GM21717 (cell line): ENCODE measurements at regions not wholly inside any gene's neighbourhood (a gene's known extent, or its start where the extent isn't known, plus 50 kb on each side); places are given as distances from the start of the nearest gene placed in this dataset.

Source experiments
- ATAC-seq: cut with Tn5 transposase; IDR thresholded peaks from one replicate; pipeline ENCODE4 v1.9.1; 2021; ENCODE audit warnings: mild to moderate bottlenecking, moderate library complexity; ENCODE audit not compliant: unreplicated experiment

GRCh38 chr5:18095061-18095460, 460.8 kb downstream of the TAF11L14 start:
- ATAC-seq = no peak

DNA sequence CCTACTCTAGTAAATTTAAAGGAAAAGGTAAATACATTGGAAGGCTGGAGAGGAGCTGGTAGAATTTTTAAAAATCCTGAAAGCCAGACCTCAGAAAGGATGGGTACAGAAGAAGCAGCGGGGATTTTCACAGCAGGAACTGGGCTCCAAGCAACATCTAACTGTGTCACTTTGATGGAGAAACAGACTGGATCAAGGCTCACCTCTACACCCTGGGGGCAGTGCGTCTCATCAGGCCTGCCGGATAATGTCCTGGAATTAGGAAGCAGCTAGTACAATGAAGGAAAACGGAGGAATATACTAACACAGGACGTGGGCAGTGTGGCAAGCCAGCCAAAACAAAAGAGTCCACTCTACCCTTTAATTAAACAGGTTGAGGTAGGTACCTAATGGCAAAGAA, 463.6 kb downstream of the TAF11L14 start:
- ATAC-seq = no peak

GRCh38 chr5:18098691-18099090, 464.4 kb downstream of the TAF11L14 start:
- no peak for ATAC-seq

GRCh38 chr5:18099261-18099660, 465.0 kb downstream of the TAF11L14 start:
- ATAC-seq = no peak

DNA sequence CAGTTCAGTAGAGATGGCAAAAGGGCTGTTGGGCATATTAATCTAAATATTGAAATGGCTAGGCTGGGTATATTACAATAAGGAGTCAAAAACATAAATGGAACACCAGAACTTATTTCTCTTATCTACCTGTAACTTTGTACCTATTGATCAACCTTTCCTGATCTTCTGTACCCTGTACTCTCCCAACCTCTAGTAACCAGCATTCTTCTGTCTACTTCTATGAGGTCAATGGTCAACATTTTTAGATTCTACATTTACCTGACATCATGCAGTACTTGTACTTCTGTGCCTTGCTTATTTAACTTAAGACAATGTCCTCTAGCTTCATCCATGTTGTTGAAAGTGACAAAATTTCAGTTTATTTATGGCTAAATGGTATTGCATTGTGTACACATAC, 467.3 kb downstream of the TAF11L14 start:
- ATAC-seq = no peak

DNA sequence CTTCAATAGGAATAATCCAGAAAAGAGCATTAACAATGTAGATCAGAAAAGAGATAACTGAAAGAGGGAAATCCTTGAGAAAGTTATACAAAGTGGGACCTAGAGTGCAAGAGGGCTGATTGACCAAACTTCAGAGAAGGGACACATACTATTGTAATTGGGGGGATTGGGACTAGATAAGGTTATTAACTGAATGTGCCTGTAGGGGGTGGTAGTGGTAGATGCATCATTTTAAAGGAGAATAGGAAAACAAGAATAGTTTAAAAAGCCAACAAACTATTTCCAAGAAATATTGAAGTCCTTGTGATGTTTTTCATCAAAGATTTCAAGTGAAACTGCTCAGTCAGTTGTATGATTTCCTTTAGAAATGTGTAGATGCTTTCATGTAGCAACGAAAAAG, 468.5 kb downstream of the TAF11L14 start:
- no peak for ATAC-seq

DNA sequence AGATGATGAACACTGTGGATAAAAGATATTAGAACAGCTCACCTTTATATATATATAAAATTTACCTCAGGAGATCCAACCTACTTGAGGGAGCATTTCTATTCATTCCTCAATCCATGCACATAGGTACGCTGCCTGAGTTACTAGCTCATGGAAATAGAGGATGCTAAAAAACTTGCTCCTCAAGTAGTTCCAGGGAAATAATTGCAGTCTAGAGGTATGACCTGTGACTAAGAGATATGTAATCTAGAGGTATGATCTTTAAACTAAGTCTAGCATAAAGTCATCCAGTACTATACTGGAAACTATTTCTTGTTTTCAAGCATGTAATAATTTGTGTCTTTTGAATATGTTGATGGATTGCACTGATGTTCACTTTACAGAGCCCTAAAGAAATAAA, 471.2 kb downstream of the TAF11L14 start:
- no peak for ATAC-seq

GRCh38 chr5:18111906-18112465, 477.7 kb downstream of the TAF11L14 start:
- ATAC-seq = no peak

DNA sequence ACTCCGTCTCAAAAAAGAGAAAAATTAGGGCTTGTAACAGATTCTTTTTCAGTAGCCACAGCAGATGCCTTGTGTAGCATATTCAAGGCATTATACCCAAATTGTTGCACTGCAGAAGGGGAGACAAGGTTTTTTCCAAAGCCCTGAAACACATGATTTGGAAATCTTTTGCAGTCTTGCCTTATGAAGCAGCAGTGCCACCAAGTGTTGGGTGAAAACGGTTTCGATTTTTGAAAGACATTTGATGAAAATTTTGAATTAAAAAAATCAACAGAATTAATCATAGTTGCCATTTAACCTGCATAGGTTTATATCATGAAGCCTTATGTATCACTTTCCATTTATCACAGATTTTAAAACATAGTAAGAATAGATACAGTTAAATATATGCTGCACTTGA, 479.5 kb downstream of the TAF11L14 start:
- no peak for ATAC-seq

DNA sequence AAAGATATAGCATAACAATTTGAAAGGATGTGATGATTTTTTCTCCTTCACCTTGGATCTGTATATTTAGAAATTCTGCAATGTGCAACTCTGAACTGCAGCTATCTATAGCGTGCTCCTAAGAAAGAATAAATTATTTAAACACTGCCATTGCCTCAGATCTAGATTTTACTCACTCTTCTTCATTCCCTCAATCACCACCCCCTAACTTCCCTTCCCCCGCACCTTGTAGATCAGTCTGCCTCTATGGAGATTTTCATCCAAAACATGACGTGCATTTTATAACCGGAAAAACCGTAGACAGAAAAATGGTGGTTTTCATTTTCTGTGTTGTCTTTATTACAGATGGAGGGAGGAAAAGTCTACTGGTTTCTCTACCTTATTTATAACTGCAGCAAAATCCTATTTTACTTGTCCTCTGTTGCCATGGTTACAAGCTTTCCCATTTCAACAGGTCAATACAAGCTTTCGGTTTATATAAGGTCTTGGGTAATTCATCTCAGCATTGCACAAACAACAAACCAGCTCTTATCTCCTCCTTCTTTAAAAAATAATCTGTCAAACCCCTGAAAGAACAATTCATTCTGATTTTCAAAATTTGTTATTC, 480.0 kb downstream of the TAF11L14 start:
- ATAC-seq = no peak

GRCh38 chr5:18117968-18118367, 483.7 kb downstream of the TAF11L14 start:
- ATAC-seq = no peak

DNA sequence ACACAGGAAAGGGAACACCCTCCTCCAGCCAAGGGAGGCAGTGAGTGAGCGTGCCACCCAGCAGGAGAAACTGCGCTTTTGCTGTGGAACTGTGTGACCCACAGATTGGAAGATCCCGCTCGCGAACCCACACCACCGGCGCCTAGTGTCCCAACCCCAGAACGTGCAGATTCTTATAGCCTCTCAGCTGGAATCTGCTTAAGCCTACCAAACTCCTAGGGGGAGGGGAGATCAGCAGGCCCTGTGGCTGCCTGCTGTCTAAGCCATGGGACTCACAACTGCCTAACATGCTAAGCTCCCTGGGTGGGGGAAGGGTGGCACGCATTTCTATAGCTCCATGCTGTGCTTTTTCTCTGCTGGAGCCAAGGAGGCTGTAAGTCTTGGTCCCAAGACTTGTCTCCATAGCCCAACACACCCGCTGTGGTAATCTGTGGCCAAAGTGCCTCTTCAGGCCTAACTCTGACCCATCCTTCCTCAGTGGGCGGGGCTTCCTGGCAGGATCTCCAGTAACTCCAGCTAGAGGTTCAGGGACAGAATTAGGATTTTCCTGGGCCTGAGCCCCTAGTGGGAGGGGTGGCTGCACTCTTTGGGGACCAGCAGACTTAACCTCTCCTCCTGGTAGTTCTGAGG, 485.0 kb downstream of the TAF11L14 start:
- no peak for ATAC-seq

GRCh38 chr5:18141222-18141621, 507.0 kb downstream of the TAF11L14 start:
- no peak for ATAC-seq

GRCh38 chr5:18142831-18143230, 508.6 kb downstream of the TAF11L14 start:
- ATAC-seq = no peak

DNA sequence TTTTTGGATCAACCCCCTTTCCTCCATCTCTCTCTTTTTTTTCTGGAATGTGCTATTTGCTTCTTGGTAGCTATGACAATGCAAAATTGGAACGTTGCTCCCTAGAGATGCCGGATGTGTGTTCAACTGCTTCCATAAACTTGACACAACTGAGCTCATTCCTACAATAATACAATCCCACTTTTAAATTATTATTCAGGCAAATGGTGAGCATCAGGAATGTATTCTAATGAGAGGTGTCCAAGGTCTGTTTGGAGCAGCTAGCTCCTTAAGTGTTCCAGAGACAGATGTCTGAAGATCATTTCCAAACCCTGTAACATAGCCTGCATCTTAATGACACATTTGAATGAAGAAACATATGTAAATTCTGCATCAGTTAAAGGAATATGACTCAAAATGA, 518.4 kb downstream of the TAF11L14 start:
- ATAC-seq = no peak

DNA sequence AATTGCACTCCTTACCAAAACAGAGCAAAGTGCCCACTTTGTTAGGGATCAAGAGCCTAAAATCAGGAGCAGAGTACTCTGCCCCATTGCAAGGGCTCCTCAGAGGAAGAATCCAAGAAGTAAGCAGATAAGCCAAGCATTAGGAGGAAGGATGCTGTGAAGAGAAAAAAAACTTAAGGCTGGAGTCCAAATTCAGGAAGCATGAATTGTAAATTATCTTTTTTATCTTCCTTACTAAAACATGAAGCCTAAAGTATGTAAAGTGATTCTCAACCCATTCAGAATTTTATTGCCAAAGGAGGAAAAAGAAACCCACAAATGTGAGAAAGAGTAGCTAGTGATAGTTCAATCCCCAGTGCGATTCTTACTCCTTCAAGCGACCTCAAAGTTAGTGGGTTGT, 523.9 kb downstream of the TAF11L14 start:
- no peak for ATAC-seq

- no peak for ATAC-seq
These were observed 525.1 kb downstream of the TAF11L14 start for GRCh38 chr5:18159331-18159730.

DNA sequence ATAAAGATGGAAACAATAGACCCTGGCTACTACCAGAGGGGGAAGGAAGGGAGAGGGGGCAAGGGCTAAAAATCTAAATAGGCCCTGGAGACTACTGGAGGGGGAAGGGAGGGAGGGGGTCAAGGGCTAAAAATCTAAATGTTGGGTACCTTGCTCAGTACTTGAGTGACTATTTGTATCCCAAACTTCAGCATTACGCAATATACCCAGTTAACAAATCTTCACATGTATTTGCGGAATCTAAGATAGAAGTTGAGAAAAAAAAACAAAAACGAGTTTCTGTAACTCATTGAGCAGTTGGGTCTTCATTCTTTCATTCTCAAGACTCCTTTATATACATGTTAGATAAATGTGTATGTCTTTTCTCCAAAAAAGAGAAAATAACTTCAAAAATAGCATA, 537.4 kb downstream of the TAF11L14 start:
- no peak for ATAC-seq

GRCh38 chr5:18179579-18179978, 545.3 kb downstream of the TAF11L14 start:
- no peak for ATAC-seq

- ATAC-seq = no peak
These were observed 547.3 kb downstream of the TAF11L14 start for GRCh38 chr5:18181575-18181974.

- ATAC-seq = no peak
These were observed 561.6 kb downstream of the TAF11L14 start for GRCh38 chr5:18195910-18196309.

DNA sequence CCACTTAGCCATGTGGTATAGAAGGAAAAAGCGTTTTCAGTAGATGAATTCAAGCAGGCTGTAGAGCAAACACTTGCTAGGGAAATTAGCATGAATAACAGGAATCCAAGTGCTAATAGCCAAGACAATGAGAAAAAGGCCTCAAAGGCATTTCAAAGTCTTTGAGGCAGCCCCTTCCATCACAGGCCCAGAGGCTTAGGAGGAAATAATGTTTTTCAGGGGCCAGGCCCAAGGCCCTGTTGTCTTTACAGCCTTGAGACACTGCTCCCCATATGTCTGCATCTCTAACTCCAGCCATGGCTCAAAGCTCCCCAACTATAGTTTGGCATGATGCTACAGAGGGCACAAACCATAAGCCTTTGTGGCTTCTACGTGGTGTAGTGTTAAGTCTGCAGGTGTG, 563.5 kb downstream of the TAF11L14 start:
- no peak for ATAC-seq

DNA sequence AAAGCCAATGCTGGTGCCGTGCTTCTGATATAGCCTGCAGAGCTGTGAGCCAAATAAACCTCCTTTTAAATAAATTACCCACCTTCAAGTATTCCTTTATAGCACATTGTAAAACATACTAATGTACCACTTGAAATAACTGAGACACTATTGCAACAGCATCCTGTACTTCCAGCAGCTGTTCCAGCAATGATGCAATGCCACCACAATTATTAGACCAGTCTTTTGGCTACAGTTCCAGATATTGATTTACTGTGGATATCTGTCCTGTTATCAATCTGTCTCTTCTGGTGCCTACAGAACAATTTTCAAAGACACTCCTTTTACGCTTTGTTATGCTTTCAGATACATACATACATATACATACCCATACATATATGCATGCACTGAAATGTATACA, 567.9 kb downstream of the TAF11L14 start:
- no peak for ATAC-seq
